Endothelial cell of hepatic sinusoid (primary cell): ENCODE measurements at regions not wholly inside any gene's neighbourhood (a gene's known extent, or its start where the extent isn't known, plus 50 kb on each side); places are given as distances from the start of the nearest gene placed in this dataset.

Source experiments
- in situ Hi-C: cut with HindIII; loops from 2 replicates; pipeline ENCODE4 v1.10.0; 2017; ENCODE audit warnings: low sequenced_read_pairs

- in situ Hi-C loops = loop anchor here (5.0 kb wide), 1 partner anchor 53 kb away; no protein-coding TSS in a partner anchor
These were observed 103.7 kb downstream of the FOXD1 start for GRCh38 chr5:73344835-73345234.

GRCh38 chr5:73339711-73340110 lies 108.9 kb downstream of the FOXD1 start:
- in situ Hi-C loops = no loop called here

- in situ Hi-C loops = no loop called here
These were observed 109.5 kb downstream of the FOXD1 start for GRCh38 chr5:73339051-73339575.

GRCh38 chr5:73338256-73339050 lies 110.1 kb downstream of the FOXD1 start:
- in situ Hi-C loops = no loop called here

GRCh38 chr5:73337586-73338255 lies 110.9 kb downstream of the FOXD1 start:
- in situ Hi-C loops = no loop called here

- in situ Hi-C loops = no loop called here
These were observed 112.2 kb downstream of the FOXD1 start for GRCh38 chr5:73336366-73336765.

GRCh38 chr5:73333944-73334703 lies 114.5 kb downstream of the FOXD1 start:
- in situ Hi-C loops = no loop called here

GRCh38 chr5:73330613-73331012 lies 118.0 kb downstream of the FOXD1 start:
- in situ Hi-C loops = no loop called here

GRCh38 chr5:73328640-73329039 lies 119.9 kb downstream of the FOXD1 start:
- in situ Hi-C loops = no loop called here

GRCh38 chr5:73327908-73328455 lies 120.6 kb downstream of the FOXD1 start:
- in situ Hi-C loops = no loop called here

- in situ Hi-C loops = no loop called here
These were observed 123.0 kb downstream of the FOXD1 start for GRCh38 chr5:73325546-73325945.

- in situ Hi-C loops = no loop called here
These were observed 125.1 kb downstream of the FOXD1 start for GRCh38 chr5:73323466-73323865.

GRCh38 chr5:73322437-73323076 lies 126.0 kb downstream of the FOXD1 start:
- in situ Hi-C loops = no loop called here

- in situ Hi-C loops = no loop called here
These were observed 126.7 kb downstream of the FOXD1 start for GRCh38 chr5:73321757-73322436.

- in situ Hi-C loops = no loop called here
These were observed 129.5 kb downstream of the FOXD1 start for GRCh38 chr5:73319036-73319435.

GRCh38 chr5:73318308-73318719 lies 130.3 kb downstream of the FOXD1 start:
- in situ Hi-C loops = no loop called here

- in situ Hi-C loops = no loop called here
These were observed 131.1 kb downstream of the FOXD1 start for GRCh38 chr5:73317523-73317922.

- in situ Hi-C loops = loop anchor here (5.0 kb wide), 1 partner anchor 53 kb away; no protein-coding TSS in a partner anchor
These were observed 134.0 kb downstream of the FOXD1 start for GRCh38 chr5:73314395-73315257.
